Bronchial epithelial cell (primary cell): ENCODE measurements at regions not wholly inside any gene's neighbourhood (a gene's known extent, or its start where the extent isn't known, plus 50 kb on each side); places are given as distances from the start of the nearest gene placed in this dataset.

Source experiments
- DNase-seq: peaks from one replicate; pipeline ENCODE4 v3.0.0-alpha.2; 2010; ENCODE audit warnings: low read depth
- FAIRE-seq: peaks from 2 replicates; lab custom pipeline; 2011; peaks lifted over from hg19 to GRCh38; lab: Jason Lieb, UNC
- H3K27me3 ChIP-seq: 2 replicates; pipeline ENCODE4 v1.5.1; 2011; ENCODE audit warnings: low read length; ENCODE audit not compliant: control insufficient read depth, insufficient read depth
- H3K36me3 ChIP-seq: 2 replicates; pipeline ENCODE4 v1.5.1; 2011; ENCODE audit warnings: low read length; ENCODE audit not compliant: control insufficient read depth, insufficient read depth
- H3K4me3 ChIP-seq: 2 replicates; pipeline ENCODE4 v1.5.1; 2011; ENCODE audit warnings: mild to moderate bottlenecking, low read depth, low read length, control low read depth
- CTCF ChIP-seq: IDR thresholded peaks from 2 replicates; pipeline ENCODE4 v1.5.1; 2011; ENCODE audit warnings: mild to moderate bottlenecking, moderate library complexity, low read length, control low read depth, inconsistent platforms; ENCODE audit not compliant: insufficient read depth, severe bottlenecking

GRCh38 chr2:128724972-128725371 lies 406.3 kb upstream of the HS6ST1 start:
- FAIRE-seq (no peak), DNase-seq (no peak)
- Histone ChIP-seq H3K27me3 (no peaks in the 10 kb centered on the region), H3K36me3 (no peaks in the 10 kb centered on the region), H3K4me3 (no peak overlapping the region)
- no peak for TF ChIP-seq CTCF

GRCh38 chr2:128726236-128726635 lies 407.6 kb upstream of the HS6ST1 start:
- H3K36me3 ChIP-seq: no peaks in the 10 kb centered on the region
- no peak for DNase-seq
- no peak for FAIRE-seq
- no peak overlapping the region for H3K4me3 ChIP-seq
- H3K27me3 ChIP-seq: no peaks in the 10 kb centered on the region
- no peak for TF ChIP-seq CTCF

GRCh38 chr2:128726911-128727310 lies 408.2 kb upstream of the HS6ST1 start:
- FAIRE-seq (no peak), DNase-seq (no peak)
- TF ChIP-seq CTCF: no peak
- Histone ChIP-seq H3K36me3 (no peaks in the 10 kb centered on the region), H3K4me3 (no peak overlapping the region), H3K27me3 (no peaks in the 10 kb centered on the region)

GRCh38 chr2:128727404-128727803 lies 408.7 kb upstream of the HS6ST1 start:
- H3K4me3 ChIP-seq: no peak overlapping the region
- no peaks in the 10 kb centered on the region for H3K36me3 ChIP-seq
- DNase-seq (no peak), FAIRE-seq (no peak)
- TF ChIP-seq CTCF: no peak
- H3K27me3 ChIP-seq: no peaks in the 10 kb centered on the region

GRCh38 chr2:128727914-128728313 lies 409.2 kb upstream of the HS6ST1 start:
- FAIRE-seq (no peak), DNase-seq (peak; percentile 73)
- H3K36me3 ChIP-seq: no peaks in the 10 kb centered on the region
- TF ChIP-seq CTCF: no peak
- H3K27me3 ChIP-seq: no peaks in the 10 kb centered on the region
- H3K4me3 ChIP-seq: no peak overlapping the region

- no peak for TF ChIP-seq CTCF
- Histone ChIP-seq H3K27me3 (no peaks in the 10 kb centered on the region), H3K36me3 (no peaks in the 10 kb centered on the region), H3K4me3 (no peak overlapping the region)
- FAIRE-seq: no peak
- no peak for DNase-seq
These were observed 410.4 kb upstream of the HS6ST1 start for GRCh38 chr2:128729051-128729450.
